Glutamatergic neuron (in vitro differentiated cells): ENCODE measurements at regions not wholly inside any gene's neighbourhood (a gene's known extent, or its start where the extent isn't known, plus 50 kb on each side); places are given as distances from the start of the nearest gene placed in this dataset.
"Not testable (repeated sequence)": the region's sequence is repeated elsewhere in the genome, so short reads cannot be mapped to it uniquely, and the experiment has no call there.

Experiments used
- DNase-seq: peaks from one replicate; pipeline ENCODE4 v3.0.0; 2022
- H3K27ac Mint-ChIP-seq: one replicate; pipeline ENCODE4 v1.8.0; 2020; ENCODE audit warnings: mild to moderate bottlenecking, mixed read lengths, inconsistent platforms; ENCODE audit not compliant: unreplicated experiment
- H3K27me3 Mint-ChIP-seq: one replicate; pipeline ENCODE4 v1.8.0; 2020; ENCODE audit warnings: mild to moderate bottlenecking, moderate library complexity, mixed read lengths, inconsistent platforms; ENCODE audit not compliant: unreplicated experiment
- H3K36me3 Mint-ChIP-seq: one replicate; pipeline ENCODE4 v1.8.0; 2020; ENCODE audit warnings: mild to moderate bottlenecking, mixed read lengths, inconsistent platforms; ENCODE audit not compliant: unreplicated experiment
- H3K4me1 Mint-ChIP-seq: one replicate; pipeline ENCODE4 v1.8.0; 2020; ENCODE audit warnings: mild to moderate bottlenecking, low read depth, mixed read lengths, inconsistent platforms; ENCODE audit not compliant: unreplicated experiment
- H3K4me3 Mint-ChIP-seq: one replicate; pipeline ENCODE4 v1.8.0; 2020; ENCODE audit warnings: mild to moderate bottlenecking, mixed read lengths, inconsistent platforms; ENCODE audit not compliant: unreplicated experiment
- H3K9me3 Mint-ChIP-seq: one replicate; pipeline ENCODE4 v1.8.0; 2020; ENCODE audit warnings: mild to moderate bottlenecking, moderate library complexity, mixed read lengths, inconsistent platforms; ENCODE audit not compliant: unreplicated experiment
- TF ChIP-seq, protein P1 (sequence below): fragments of 200-600 bp; sonication (generic); IDR thresholded peaks from one replicate; pipeline ENCODE4 v1.5.0; 2021; ENCODE audit not compliant: partially characterized antibody, unreplicated experiment

GRCh38 chr12:59444932-59445331 is 150.9 kb upstream of the SLC16A7 start:
- Mint-ChIP-seq H3K27ac (no peak overlapping the region), H3K36me3 (peaks cover 16% of the 10 kb centered on the region), H3K4me1 (no peaks in the 10 kb centered on the region), H3K27me3 (peaks cover 2% of the 10 kb centered on the region), H3K9me3 (peaks cover 5% of the 10 kb centered on the region), H3K4me3 (no peak overlapping the region)
- no peak for DNase-seq
- TF ChIP-seq, protein P1, sequence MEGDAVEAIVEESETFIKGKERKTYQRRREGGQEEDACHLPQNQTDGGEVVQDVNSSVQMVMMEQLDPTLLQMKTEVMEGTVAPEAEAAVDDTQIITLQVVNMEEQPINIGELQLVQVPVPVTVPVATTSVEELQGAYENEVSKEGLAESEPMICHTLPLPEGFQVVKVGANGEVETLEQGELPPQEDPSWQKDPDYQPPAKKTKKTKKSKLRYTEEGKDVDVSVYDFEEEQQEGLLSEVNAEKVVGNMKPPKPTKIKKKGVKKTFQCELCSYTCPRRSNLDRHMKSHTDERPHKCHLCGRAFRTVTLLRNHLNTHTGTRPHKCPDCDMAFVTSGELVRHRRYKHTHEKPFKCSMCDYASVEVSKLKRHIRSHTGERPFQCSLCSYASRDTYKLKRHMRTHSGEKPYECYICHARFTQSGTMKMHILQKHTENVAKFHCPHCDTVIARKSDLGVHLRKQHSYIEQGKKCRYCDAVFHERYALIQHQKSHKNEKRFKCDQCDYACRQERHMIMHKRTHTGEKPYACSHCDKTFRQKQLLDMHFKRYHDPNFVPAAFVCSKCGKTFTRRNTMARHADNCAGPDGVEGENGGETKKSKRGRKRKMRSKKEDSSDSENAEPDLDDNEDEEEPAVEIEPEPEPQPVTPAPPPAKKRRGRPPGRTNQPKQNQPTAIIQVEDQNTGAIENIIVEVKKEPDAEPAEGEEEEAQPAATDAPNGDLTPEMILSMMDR: no peak

- H3K27me3 Mint-ChIP-seq: no peaks in the 10 kb centered on the region
- TF ChIP-seq, protein P1: no peak
- no peak overlapping the region for H3K27ac Mint-ChIP-seq
- no peak for DNase-seq
- no peaks in the 10 kb centered on the region for H3K36me3 Mint-ChIP-seq
- peaks cover 9% of the 10 kb centered on the region for H3K4me1 Mint-ChIP-seq
- no peak overlapping the region for H3K4me3 Mint-ChIP-seq
- H3K9me3 Mint-ChIP-seq: no peaks in the 10 kb centered on the region
Observed at GRCh38 chr12:59432057-59432456, 163.8 kb upstream of the SLC16A7 start.

GRCh38 chr12:59431266-59431665 is 164.6 kb upstream of the SLC16A7 start:
- TF ChIP-seq, protein P1: no peak
- no peak for DNase-seq
- no peaks in the 10 kb centered on the region for H3K27me3 Mint-ChIP-seq
- no peak overlapping the region for H3K4me3 Mint-ChIP-seq
- no peaks in the 10 kb centered on the region for H3K9me3 Mint-ChIP-seq
- H3K27ac Mint-ChIP-seq: no peak overlapping the region
- no peaks in the 10 kb centered on the region for H3K36me3 Mint-ChIP-seq
- H3K4me1 Mint-ChIP-seq: peaks cover 9% of the 10 kb centered on the region

- Mint-ChIP-seq H3K36me3 (no peaks in the 10 kb centered on the region), H3K27me3 (no peaks in the 10 kb centered on the region), H3K27ac (no peak overlapping the region)
Observed at GRCh38 chr12:59429766-59430165, 166.1 kb upstream of the SLC16A7 start.

DNA sequence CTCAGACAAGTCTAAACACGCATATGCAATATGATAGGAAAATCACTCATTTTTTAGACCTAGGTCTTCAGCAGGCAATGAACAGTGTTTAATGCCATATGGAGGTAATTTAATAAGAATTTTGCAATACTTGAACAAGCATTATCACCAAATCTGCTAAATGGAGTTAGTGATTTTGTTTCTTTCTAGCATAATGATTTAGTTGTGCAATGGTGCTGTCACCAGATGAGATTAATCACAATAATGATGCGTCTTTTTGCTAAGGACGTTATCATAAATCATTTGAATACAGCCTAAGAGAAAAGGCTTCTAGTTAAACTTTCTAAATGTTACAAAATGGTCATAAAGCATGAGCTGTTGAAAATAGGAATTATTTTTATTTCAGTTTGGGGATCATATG is 170.0 kb upstream of the SLC16A7 start:
- Mint-ChIP-seq H3K9me3 (no peaks in the 10 kb centered on the region), H3K36me3 (no peaks in the 10 kb centered on the region), H3K27ac (no peak overlapping the region), H3K4me3 (no peak overlapping the region), H3K4me1 (peaks cover 7% of the 10 kb centered on the region), H3K27me3 (no peaks in the 10 kb centered on the region)
- no peak for DNase-seq
- TF ChIP-seq, protein P1: no peak

More at GRCh38 chr12:59429766-59430165, 166.1 kb upstream of the SLC16A7 start:
- no peak overlapping the region for H3K4me3 Mint-ChIP-seq
- no peaks in the 10 kb centered on the region for H3K9me3 Mint-ChIP-seq
- DNase-seq: no peak
- H3K4me1 Mint-ChIP-seq: peaks cover 9% of the 10 kb centered on the region
- TF ChIP-seq, protein P1: no peak

DNA sequence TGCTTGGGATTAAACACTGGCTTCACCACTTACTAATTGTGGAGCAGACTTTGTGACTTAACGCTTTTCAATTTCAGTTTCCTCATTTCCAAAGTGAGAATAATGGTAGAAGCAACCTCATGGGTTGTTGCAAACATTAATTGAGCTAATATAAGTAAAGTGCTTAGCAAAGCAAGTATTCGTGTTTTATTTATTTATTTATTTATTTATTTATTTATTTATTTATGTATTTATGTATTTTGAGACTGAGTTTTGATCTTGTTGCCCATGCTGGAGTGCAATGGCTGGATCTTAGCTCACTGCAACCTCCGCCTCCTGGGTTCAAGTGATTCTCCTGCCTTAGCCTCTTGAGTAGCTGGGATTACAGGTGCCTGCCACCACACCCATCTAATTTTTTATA is 171.2 kb upstream of the SLC16A7 start:
- H3K4me1 Mint-ChIP-seq, H3K4me3 Mint-ChIP-seq: not testable (repeated sequence)

More for the DNA sequence above, 171.2 kb upstream of the SLC16A7 start:
- H3K9me3 Mint-ChIP-seq, H3K27ac Mint-ChIP-seq, H3K36me3 Mint-ChIP-seq, DNase-seq, H3K27me3 Mint-ChIP-seq: not testable (repeated sequence)
